Adrenal gland (tissue), 5 donors: ENCODE measurements at regions not wholly inside any gene's neighbourhood (a gene's known extent, or its start where the extent isn't known, plus 50 kb on each side); places are given as distances from the start of the nearest gene placed in this dataset.

ENCODE experiments used
- CTCF ChIP-seq, 6 experiments: fragments of 450-650 bp in 4 of 6; fragments of 200-600 bp in 2 of 6; sonication (generic) in 1 of 6; IDR thresholded peaks; 1 replicate in 5 of 6; 2 replicates in 1 of 6; pipeline versions ENCODE4 v1.5.1 to v1.8.0; 2016 to 2021; ENCODE audit warnings: antibody characterized with exemption in 6 of 6, mild to moderate bottlenecking in 2 of 6, moderate library complexity in 1 of 6
- POLR2A ChIP-seq, 2 donors: fragments of 450-650 bp; IDR thresholded peaks; one replicate each; pipeline ENCODE4 v1.6.1; 2017; ENCODE audit warnings: antibody characterized with exemption in 2 of 2, mild to moderate bottlenecking in 2 of 2, moderate library complexity in 1 of 2
- donor health status: DM: no; HTN: no; CAD: no.

GRCh38 chr10:3848005-3848774, 63.2 kb upstream of the KLF6 start:
- TF ChIP-seq CTCF (IDR thresholded peaks at IDR 0.05) (no peak), POLR2A (IDR thresholded peaks at IDR 0.05) (no peak)
